ENCODE measurements at regions not wholly inside any gene's neighbourhood (a gene's known extent, or its start where the extent isn't known, plus 50 kb on each side); places are given as distances from the start of the nearest gene placed in this dataset.
A peak's percentile ranks its signal among the peaks of the same experiment; 100 is the strongest.
"Not testable (repeated sequence)": the region's sequence is repeated elsewhere in the genome, so short reads cannot be mapped to it uniquely, and the experiment has no call there.

- peak overlapping the region; percentile 51 for H3K4me3 ChIP-seq (ENCODE audit: low read length)
- not testable (repeated sequence) for H3K27me3 ChIP-seq (ENCODE audit: insufficient read depth, low read length); H3K4me1 ChIP-seq (ENCODE audit: insufficient read depth, low read length); H3K36me3 ChIP-seq (ENCODE audit: insufficient read depth, low read length); H3K9me3 ChIP-seq (ENCODE audit: low read length); H2AFZ ChIP-seq (ENCODE audit: low read depth, low read length)
These were observed 60.6 kb downstream of the GOLGA8T start for GRCh38 chr15:30195355-30196008.

- not testable (repeated sequence) for H3K27me3 ChIP-seq (ENCODE audit: insufficient read depth, low read length); H3K36me3 ChIP-seq (ENCODE audit: insufficient read depth, low read length); H2AFZ ChIP-seq (ENCODE audit: low read depth, low read length); H3K9me3 ChIP-seq (ENCODE audit: low read length); H3K4me1 ChIP-seq (ENCODE audit: insufficient read depth, low read length)
- H3K4me3 ChIP-seq (ENCODE audit: low read length): peak overlapping the region; percentile 51
These were observed 61.1 kb downstream of the GOLGA8T start for GRCh38 chr15:30196009-30196375.

DNA sequence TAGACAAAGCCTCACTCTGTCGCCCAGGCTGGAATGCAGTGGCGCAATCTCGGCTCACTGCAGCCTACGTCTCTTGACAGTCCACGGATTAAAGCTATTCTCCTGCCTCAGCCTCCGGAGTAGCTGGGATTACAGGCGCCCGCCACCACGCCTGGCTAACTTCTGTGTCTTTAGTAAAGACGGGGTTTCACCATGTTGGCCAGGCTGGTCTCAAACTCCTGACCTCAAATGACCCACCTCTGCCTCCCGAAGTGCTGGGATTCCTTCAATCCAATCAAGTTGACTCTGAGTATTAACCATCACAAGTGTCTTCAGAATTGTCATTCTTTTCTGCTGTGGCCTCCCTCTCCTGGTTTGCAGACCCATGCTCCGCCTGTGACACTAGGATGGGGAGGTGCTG, 61.9 kb downstream of the GOLGA8T start:
- H3K27me3 ChIP-seq (ENCODE audit: insufficient read depth, low read length): not testable (repeated sequence)
- peak overlapping the region; percentile 46 for H3K4me3 ChIP-seq (ENCODE audit: low read length)

DNA sequence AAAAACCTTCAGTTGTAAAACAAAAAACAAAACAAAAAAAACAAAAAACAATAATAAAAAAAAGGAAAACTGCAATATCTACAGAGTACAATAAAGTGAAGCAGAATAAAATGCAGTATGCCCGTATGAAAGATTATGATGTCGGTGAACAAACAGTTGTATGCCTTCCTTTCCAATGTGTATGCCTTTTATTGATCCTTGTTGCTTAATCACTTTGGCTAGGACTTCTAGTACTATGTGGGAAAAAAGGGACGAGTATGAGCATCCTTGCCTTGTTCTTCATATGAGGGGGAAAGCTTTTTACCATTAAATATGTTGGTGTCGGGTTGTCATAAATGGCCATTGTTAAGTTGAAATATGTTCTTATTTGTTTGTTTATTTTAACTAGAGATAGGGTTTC, 66.7 kb downstream of the GOLGA8T start:
- H3K4me1 ChIP-seq (ENCODE audit: insufficient read depth, low read length); H3K9me3 ChIP-seq (ENCODE audit: low read length); H3K4me3 ChIP-seq (ENCODE audit: low read length); H3K36me3 ChIP-seq (ENCODE audit: insufficient read depth, low read length); H2AFZ ChIP-seq (ENCODE audit: low read depth, low read length); H3K27me3 ChIP-seq (ENCODE audit: insufficient read depth, low read length): not testable (repeated sequence)

More for the DNA sequence above, 61.9 kb downstream of the GOLGA8T start:
- H3K36me3 ChIP-seq (ENCODE audit: insufficient read depth, low read length); H2AFZ ChIP-seq (ENCODE audit: low read depth, low read length); H3K9me3 ChIP-seq (ENCODE audit: low read length); H3K4me1 ChIP-seq (ENCODE audit: insufficient read depth, low read length): not testable (repeated sequence)

DNA sequence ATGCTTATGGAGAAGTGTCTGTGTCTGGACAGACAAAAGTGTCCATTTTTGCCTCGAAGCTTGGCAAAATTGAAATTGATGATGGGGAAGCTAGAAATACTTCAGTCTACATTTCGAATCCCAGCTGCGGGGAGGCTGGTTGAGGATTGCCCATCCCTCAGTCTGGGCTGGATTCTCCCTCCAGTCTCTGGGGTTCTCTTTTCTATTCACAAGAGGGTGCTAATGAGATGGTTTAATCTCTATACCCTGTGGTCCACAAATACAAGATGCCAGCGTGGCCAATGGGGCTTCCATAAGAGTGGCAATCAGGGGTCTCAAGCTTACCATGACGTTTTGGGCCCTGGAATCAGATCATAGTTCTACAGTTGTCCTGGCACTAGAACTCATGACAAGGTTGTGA, 78.9 kb downstream of the GOLGA8T start:
- not testable (repeated sequence) for H3K36me3 ChIP-seq (ENCODE audit: insufficient read depth, low read length); H3K4me1 ChIP-seq (ENCODE audit: insufficient read depth, low read length); H3K27me3 ChIP-seq (ENCODE audit: insufficient read depth, low read length); H3K4me3 ChIP-seq (ENCODE audit: low read length); H2AFZ ChIP-seq (ENCODE audit: low read depth, low read length); H3K9me3 ChIP-seq (ENCODE audit: low read length)

DNA sequence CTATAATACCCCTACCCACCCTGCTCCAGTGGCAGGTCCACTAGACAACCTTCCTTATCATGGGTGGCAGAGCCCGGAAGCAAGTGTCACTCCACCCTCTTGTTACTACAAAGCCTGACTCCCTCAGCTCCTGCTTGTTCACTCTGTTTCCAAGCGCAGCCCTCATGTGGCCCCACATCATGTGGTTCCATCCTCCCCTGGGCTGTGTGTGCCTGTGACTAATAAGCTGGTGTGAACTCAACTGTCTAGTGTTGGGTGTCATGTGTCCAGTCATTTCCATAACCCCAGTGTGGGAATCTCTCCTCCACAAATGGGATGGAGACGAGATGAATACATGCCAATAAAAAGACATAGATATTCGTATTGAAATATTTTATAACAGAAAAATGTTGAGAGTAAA, 87.0 kb downstream of the GOLGA8T start:
- not testable (repeated sequence) for H3K9me3 ChIP-seq (ENCODE audit: low read length); H3K27me3 ChIP-seq (ENCODE audit: insufficient read depth, low read length); H2AFZ ChIP-seq (ENCODE audit: low read depth, low read length); H3K4me1 ChIP-seq (ENCODE audit: insufficient read depth, low read length); H3K4me3 ChIP-seq (ENCODE audit: low read length); H3K36me3 ChIP-seq (ENCODE audit: insufficient read depth, low read length)

DNA sequence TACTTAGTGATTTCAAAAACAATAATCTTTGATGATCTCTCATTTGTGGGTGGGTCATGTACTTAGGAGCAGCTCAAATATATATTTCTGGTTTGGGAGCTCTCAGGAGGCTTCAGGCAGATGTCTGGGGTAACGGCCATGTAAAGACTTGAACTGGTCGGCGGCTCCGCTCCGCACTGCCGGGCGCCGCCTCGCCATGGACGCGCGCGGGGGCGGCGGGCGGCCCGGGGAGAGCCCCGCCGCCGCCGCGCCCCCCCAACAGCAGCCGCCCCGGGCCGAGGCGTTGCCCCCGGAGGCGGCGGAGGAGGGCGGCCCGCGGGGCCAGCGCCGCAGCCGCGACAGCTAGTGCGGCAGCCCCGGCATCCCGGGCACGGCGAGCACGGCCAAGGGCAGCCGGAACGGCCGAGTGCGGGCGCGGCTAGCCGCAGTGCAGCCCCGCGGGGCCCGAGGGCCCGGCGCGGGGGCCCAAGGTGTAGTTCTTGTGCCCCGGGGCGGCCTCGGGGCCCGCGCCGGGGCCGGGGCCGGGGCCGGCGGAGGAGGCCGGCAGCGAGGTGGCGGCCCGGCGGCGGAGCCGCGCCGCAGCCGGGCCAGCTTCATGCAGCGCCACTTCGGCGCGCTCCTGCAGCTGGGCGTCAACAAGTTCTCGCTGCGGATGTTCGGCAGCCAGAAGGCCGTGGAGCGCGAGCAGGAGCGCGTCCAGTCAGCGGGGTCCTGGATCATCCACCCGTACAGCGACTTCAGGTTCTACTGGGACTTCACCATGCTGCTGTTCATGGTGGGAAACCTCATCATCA, 88.1 kb downstream of the GOLGA8T start:
- not testable (repeated sequence) for H3K4me1 ChIP-seq (ENCODE audit: insufficient read depth, low read length); H3K27me3 ChIP-seq (ENCODE audit: insufficient read depth, low read length); H3K9me3 ChIP-seq (ENCODE audit: low read length); H2AFZ ChIP-seq (ENCODE audit: low read depth, low read length); H3K36me3 ChIP-seq (ENCODE audit: insufficient read depth, low read length); H3K4me3 ChIP-seq (ENCODE audit: low read length)

- H3K4me1 ChIP-seq (ENCODE audit: insufficient read depth, low read length); H3K27me3 ChIP-seq (ENCODE audit: insufficient read depth, low read length); H2AFZ ChIP-seq (ENCODE audit: low read depth, low read length); H3K4me3 ChIP-seq (ENCODE audit: low read length); H3K9me3 ChIP-seq (ENCODE audit: low read length); H3K36me3 ChIP-seq (ENCODE audit: insufficient read depth, low read length): not testable (repeated sequence)
These were observed 90.5 kb downstream of the GOLGA8T start for GRCh38 chr15:30225233-30225891.

GRCh38 chr15:30261432-30262141, 126.7 kb downstream of the GOLGA8T start:
- H3K4me1 ChIP-seq (ENCODE audit: insufficient read depth, low read length); H3K4me3 ChIP-seq (ENCODE audit: low read length); H3K27me3 ChIP-seq (ENCODE audit: insufficient read depth, low read length); H3K36me3 ChIP-seq (ENCODE audit: insufficient read depth, low read length); H2AFZ ChIP-seq (ENCODE audit: low read depth, low read length); H3K9me3 ChIP-seq (ENCODE audit: low read length): not testable (repeated sequence)

GRCh38 chr15:30262142-30262460, 127.2 kb downstream of the GOLGA8T start:
- not testable (repeated sequence) for H2AFZ ChIP-seq (ENCODE audit: low read depth, low read length); H3K36me3 ChIP-seq (ENCODE audit: insufficient read depth, low read length); H3K4me3 ChIP-seq (ENCODE audit: low read length); H3K4me1 ChIP-seq (ENCODE audit: insufficient read depth, low read length); H3K27me3 ChIP-seq (ENCODE audit: insufficient read depth, low read length); H3K9me3 ChIP-seq (ENCODE audit: low read length)

DNA sequence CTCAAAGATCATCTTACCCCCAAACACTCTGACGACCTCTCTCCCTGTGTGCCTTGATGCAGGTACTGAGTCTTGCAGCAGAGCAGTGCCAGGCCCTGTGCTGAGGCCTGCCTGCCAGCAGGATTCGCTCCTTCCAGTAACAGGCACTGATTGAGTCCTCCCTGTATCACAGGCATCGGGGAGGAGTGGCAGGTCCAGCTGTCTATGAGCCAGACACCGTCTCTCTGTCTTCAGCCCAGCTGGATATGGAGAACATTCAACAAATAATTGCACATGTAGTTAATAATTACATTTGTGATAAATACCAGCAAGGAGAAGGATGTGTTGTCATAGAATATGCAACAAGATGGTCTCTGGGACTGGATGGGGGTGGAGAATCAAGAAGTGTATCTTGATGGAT, 129.1 kb downstream of the GOLGA8T start:
- H3K9me3 ChIP-seq (ENCODE audit: low read length); H3K27me3 ChIP-seq (ENCODE audit: insufficient read depth, low read length); H3K4me3 ChIP-seq (ENCODE audit: low read length); H3K36me3 ChIP-seq (ENCODE audit: insufficient read depth, low read length); H2AFZ ChIP-seq (ENCODE audit: low read depth, low read length); H3K4me1 ChIP-seq (ENCODE audit: insufficient read depth, low read length): not testable (repeated sequence)

- H3K9me3 ChIP-seq (ENCODE audit: low read length); H2AFZ ChIP-seq (ENCODE audit: low read depth, low read length); H3K4me3 ChIP-seq (ENCODE audit: low read length); H3K4me1 ChIP-seq (ENCODE audit: insufficient read depth, low read length); H3K27me3 ChIP-seq (ENCODE audit: insufficient read depth, low read length); H3K36me3 ChIP-seq (ENCODE audit: insufficient read depth, low read length): not testable (repeated sequence)
These were observed 98.0 kb downstream of the CHRFAM7A start for GRCh38 chr15:30295150-30295844.

DNA sequence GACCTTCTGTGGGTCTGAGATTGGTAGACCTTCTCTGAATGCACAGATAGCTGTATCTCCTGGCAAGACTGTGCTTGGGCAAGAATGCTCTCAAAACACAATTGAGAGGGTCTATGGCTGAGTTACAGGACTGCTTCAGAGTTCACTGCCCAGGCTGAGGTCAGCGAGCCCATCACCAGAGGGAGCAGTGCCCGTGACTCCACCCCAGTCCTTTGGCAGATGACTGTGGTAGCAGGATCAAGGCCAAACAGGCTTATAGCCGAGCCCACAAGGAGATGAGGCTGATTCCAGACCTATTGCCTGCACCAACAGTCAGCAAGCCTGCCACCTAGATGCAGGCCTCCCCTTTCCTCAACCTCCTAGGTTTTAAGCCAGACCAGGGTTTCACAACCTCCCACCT, 89.4 kb downstream of the CHRFAM7A start:
- H3K4me3 ChIP-seq (ENCODE audit: low read length); H3K4me1 ChIP-seq (ENCODE audit: insufficient read depth, low read length); H3K36me3 ChIP-seq (ENCODE audit: insufficient read depth, low read length); H2AFZ ChIP-seq (ENCODE audit: low read depth, low read length); H3K27me3 ChIP-seq (ENCODE audit: insufficient read depth, low read length); H3K9me3 ChIP-seq (ENCODE audit: low read length): not testable (repeated sequence)
